C1 segment of cervical spinal cord (tissue), 14 donors: ENCODE measurements at regions not wholly inside any gene's neighbourhood (a gene's known extent, or its start where the extent isn't known, plus 50 kb on each side); places are given as distances from the start of the nearest gene placed in this dataset.
"Not testable (repeated sequence)": the region's sequence is repeated elsewhere in the genome, so short reads cannot be mapped to it uniquely, and the experiment has no call there.

Source experiments
- DNase-seq, 14 donors: peaks; one replicate each; lab custom pipeline; 2025; lab: John Stamatoyannopoulos, UW

GRCh38 chr3:27559381-27559780 is 75.2 kb upstream of the SLC4A7 start:
- no peak for DNase-seq

GRCh38 chr3:27557411-27557810 is 73.2 kb upstream of the SLC4A7 start:
- no peak for DNase-seq

DNA sequence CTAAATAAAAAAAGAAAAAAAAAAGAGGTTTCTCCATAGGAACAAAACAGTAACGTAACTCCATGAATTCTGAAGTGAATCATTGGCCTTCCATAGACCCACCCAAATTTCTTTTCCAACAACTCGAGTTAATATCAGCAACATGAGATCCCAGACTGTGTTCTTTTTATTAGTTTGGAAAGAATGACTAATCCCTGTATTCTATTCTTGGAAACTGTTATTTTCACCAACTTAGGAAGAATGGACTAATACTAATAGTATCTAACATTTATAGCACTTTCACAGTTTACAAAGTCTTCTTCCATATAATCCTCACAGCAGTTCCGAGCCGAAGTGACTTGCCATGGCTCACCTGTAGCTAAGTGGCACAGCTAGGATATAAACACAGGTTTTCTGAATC is 72.7 kb upstream of the SLC4A7 start:
- no peak for DNase-seq

DNA sequence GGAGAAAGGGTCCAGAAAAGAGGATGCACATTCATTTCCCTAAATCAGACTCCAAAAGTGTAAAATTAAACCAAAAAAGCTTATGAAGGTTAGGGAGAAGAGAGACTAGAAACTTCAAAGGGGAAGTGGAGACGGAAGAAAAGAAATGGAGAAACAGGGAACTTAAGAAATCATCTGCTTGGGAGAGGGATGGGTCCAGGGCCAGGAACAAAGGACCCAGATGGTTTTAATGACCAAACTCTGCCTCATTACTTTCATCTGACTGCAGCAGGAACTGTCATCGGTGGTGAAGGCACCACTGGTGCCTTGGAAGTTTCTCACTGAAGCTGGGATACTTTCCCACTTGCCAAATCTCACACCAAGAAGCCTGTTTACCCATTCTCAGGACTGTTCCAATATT is 70.5 kb upstream of the SLC4A7 start:
- no peak for DNase-seq

- DNase-seq, result no peak
Measured at GRCh38 chr3:27553886-27554540, 69.8 kb upstream of the SLC4A7 start.

DNA sequence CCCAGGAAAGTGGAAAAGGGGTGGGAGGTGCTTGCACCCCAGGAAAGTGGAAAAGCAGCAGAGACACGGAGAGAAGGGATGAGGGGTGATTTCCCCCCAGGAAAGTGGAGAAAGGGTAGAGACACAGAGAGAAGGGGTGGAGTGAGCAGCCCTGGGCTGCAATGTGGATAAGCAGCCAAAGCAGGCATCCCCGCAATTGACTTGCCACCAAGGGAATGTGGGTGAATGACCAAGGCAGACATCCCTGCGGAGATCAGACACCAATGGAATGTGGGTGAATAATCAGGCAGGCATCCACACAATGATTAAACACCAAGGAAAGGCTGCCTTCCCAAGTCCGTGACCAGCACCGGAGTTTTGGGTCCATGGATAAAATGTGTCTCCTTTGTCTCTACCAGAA is 68.5 kb upstream of the SLC4A7 start:
- DNase-seq, result not testable (repeated sequence)

DNA sequence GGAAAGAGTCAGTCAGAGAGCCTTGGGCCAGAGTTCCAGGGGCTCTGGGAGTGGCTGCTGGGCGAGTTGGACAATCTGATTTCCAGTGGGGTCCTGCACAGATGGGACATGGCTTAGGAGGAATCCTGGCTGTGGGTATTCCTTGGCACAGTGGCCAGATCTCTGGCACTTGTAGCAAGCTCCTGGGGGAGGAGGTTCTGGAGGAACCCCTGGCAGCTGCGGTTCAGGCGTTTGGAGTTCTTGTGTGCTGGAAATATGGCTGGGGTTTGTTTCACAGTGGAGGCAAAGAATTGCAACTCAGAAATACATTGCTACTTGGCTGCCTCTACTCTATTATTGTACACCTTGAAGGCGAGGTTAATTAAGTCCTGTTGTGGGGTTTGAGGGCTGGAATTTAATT is 67.2 kb upstream of the SLC4A7 start:
- not testable (repeated sequence) for DNase-seq

- no peak for DNase-seq
Measured at GRCh38 chr3:27545061-27545460, 60.9 kb upstream of the SLC4A7 start.

DNA sequence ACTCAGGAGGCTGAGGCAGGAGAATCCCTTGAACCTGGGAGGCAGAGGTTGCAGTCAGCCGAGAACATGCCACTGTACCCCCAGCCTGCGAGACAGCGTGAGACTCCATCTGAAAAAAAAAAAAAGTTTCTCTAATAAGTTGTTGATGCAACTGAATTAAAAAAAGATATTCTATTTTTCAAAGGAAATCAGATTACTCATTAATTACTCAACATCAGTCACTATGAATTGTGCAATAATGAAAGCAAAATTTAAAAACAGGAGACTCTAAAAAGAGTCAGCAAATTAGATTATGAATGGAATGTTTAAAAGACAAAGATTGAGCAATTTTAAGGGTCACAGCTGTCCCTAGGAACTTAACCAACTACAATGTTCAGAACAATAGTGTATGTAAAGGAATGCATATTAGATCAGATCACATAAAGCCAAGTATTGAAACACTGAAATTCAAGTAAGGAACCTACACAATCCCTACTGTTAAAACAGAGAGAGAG is 60.2 kb upstream of the SLC4A7 start:
- no peak for DNase-seq

- DNase-seq, result no peak
Measured at GRCh38 chr3:27542476-27542875, 58.3 kb upstream of the SLC4A7 start.

GRCh38 chr3:27540231-27540630 is 56.0 kb upstream of the SLC4A7 start:
- no peak for DNase-seq

GRCh38 chr3:27536491-27536890 is 52.3 kb upstream of the SLC4A7 start:
- no peak for DNase-seq

GRCh38 chr3:27535809-27536392 is 51.7 kb upstream of the SLC4A7 start:
- DNase-seq, result no peak

DNA sequence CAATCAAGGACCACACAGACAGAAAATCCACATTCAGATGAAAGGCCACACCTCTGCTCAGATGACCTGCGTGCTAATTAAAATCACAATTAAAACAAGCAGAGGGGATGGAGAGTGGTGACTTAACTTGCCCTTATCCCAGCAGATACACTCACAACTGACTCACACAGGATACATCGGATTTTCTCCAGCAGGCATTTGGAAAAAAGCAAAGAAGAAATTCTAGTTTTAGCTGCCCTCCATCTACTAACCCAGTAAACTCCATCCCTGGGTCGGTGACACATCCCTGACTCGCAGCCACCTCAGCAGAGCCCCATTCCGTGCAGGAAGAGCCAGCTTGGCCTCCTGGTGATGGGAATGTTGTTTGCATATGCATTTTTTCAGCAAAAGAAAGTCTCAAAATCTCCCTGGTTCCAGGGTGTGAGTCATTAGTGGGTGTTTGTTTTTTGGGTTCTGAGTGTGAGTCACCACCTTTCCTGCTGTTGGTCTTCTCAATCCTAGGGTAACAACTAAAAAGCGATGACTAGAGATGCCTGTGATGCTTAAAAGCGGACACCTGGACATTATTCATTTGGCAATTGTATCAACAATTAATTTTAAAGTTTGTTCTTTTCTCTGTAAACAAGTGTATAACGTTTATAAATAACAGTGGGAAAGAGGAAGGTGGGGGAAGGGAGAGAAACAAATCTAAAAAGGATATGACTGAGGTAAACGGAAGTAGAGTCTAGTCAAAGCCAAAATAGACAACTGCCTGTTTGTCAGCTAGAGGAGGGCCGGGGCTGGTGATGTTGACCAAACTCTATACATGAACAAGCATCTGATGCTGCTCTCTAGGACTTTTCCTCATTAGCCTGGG is 49.8 kb upstream of the SLC4A7 start:
- DNase-seq, result peak in 3 of 14 donors; percentile 2 to 34 (median 4)
